ENCODE measurements at regions not wholly inside any gene's neighbourhood (a gene's known extent, or its start where the extent isn't known, plus 50 kb on each side); places are given as distances from the start of the nearest gene placed in this dataset.

DNA sequence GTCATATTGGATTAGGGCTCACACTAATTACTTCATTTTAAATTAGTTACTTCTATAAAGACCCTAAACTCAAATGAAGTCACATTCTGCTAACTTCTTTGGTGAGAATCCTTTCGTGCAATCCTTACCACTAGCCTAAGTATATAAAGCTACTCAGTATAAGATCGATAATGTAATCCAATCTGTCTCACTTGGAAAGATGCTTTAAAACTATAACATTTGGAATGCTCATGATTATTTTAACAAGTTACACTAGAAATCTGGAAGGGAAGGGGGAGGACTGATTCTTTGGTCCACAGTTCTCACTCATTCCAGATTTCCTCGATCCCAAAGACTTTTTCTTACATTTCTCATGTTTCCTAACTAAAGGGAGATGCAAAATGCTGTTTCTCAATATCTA is 336.4 kb upstream of the SLIT2 start:
- POLR2A ChIA-PET, result no interaction called here
- CTCF ChIA-PET, result no interaction called here

More for the DNA sequence above, 336.4 kb upstream of the SLIT2 start:
- BruUV-seq (replicated peaks), result no TSS peak
- Histone ChIP-seq H3K27ac (ENCODE audit: control insufficient read depth, insufficient read depth) (no peak overlapping the region), H3K9me3 (replicated peaks; ENCODE audit: control insufficient read depth, insufficient read depth, low read length) (no peaks in the 10 kb centered on the region), H3K36me3 (ENCODE audit: control insufficient read depth in 2 of 2, insufficient read depth in 2 of 2, low read length in 1 of 2) (no peaks in the 10 kb centered on the region), H4K20me1 (ENCODE audit: control insufficient read depth, insufficient read depth) (no peaks in the 10 kb centered on the region), H2AFZ (ENCODE audit: control insufficient read depth, low read depth, low read length) (no peak overlapping the region), H3K4me2 (ENCODE audit: control insufficient read depth, insufficient read depth) (no peak overlapping the region), H3K4me3 (no peak overlapping the region), H3K79me2 (ENCODE audit: control insufficient read depth, insufficient read depth, low read length) (no peaks in the 10 kb centered on the region), H3K9ac (ENCODE audit: control insufficient read depth, insufficient read depth, low read length) (no peak overlapping the region), H3K27me3 (replicated peaks in 1 of 2; ENCODE audit: control insufficient read depth in 2 of 2, insufficient read depth in 2 of 2, low read length in 1 of 2) (no peaks in the 10 kb centered on the region), H3K4me1 (ENCODE audit: control insufficient read depth, insufficient read depth, low read length) (no peaks in the 10 kb centered on the region)
- ATAC-seq (no peak), DNase-seq (ENCODE audit: low read depth, low spot score) (no peak), FAIRE-seq (no peak)
- ChIA-PET SMC1A (ENCODE audit: uncharacterized antibody, unreplicated experiment) (no interaction called here), RAD21 (ENCODE audit: unreplicated experiment) (no interaction called here)
- TF ChIP-seq, protein P1, sequence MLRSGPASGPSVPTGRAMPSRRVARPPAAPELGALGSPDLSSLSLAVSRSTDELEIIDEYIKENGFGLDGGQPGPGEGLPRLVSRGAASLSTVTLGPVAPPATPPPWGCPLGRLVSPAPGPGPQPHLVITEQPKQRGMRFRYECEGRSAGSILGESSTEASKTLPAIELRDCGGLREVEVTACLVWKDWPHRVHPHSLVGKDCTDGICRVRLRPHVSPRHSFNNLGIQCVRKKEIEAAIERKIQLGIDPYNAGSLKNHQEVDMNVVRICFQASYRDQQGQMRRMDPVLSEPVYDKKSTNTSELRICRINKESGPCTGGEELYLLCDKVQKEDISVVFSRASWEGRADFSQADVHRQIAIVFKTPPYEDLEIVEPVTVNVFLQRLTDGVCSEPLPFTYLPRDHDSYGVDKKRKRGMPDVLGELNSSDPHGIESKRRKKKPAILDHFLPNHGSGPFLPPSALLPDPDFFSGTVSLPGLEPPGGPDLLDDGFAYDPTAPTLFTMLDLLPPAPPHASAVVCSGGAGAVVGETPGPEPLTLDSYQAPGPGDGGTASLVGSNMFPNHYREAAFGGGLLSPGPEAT (IDR thresholded peaks at IDR 0.05; ENCODE audit: low read depth), result no peak
- TF ChIP-seq RBBP5 (conservative IDR thresholded peaks at IDR 0.05) (no peak), PAX5 (IDR thresholded peaks at IDR 0.05; ENCODE audit: borderline replicate concordance, low read depth, low read length) (no peak), TCF3 (IDR thresholded peaks at IDR 0.05; ENCODE audit: borderline replicate concordance, insufficient read depth, low read depth, low read length) (no peak), HCFC1 (IDR thresholded peaks at IDR 0.05; ENCODE audit: low read length) (no peak), SMAD1 (IDR thresholded peaks at IDR 0.05; ENCODE audit: low read depth, partially characterized antibody) (no peak), NRF1 (conservative IDR thresholded peaks at IDR 0.05; ENCODE audit: low read depth, low read length) (no peak), TAF1 (IDR thresholded peaks at IDR 0.05; ENCODE audit: borderline replicate concordance, low read depth, low read length) (no peak), RB1 (IDR thresholded peaks at IDR 0.05; ENCODE audit: borderline replicate concordance) (no peak), POLR2A (IDR thresholded peaks at IDR 0.05; ENCODE audit: low read depth, low read length) (no peak), PML (IDR thresholded peaks at IDR 0.05; ENCODE audit: low read length) (no peak), SRF (IDR thresholded peaks at IDR 0.05; ENCODE audit: low read depth in 2 of 2, low read length in 2 of 2) (no peak), GATAD2B (conservative IDR thresholded peaks at IDR 0.05; ENCODE audit: low read depth) (no peak), EGR1 (IDR thresholded peaks at IDR 0.05; ENCODE audit: borderline replicate concordance in 1 of 2, low read depth in 2 of 2, low read length in 2 of 2) (no peak), BRCA1 (IDR thresholded peaks at IDR 0.05; ENCODE audit: low read depth, low read length) (no peak)
- TF ChIP-seq, protein P2, sequence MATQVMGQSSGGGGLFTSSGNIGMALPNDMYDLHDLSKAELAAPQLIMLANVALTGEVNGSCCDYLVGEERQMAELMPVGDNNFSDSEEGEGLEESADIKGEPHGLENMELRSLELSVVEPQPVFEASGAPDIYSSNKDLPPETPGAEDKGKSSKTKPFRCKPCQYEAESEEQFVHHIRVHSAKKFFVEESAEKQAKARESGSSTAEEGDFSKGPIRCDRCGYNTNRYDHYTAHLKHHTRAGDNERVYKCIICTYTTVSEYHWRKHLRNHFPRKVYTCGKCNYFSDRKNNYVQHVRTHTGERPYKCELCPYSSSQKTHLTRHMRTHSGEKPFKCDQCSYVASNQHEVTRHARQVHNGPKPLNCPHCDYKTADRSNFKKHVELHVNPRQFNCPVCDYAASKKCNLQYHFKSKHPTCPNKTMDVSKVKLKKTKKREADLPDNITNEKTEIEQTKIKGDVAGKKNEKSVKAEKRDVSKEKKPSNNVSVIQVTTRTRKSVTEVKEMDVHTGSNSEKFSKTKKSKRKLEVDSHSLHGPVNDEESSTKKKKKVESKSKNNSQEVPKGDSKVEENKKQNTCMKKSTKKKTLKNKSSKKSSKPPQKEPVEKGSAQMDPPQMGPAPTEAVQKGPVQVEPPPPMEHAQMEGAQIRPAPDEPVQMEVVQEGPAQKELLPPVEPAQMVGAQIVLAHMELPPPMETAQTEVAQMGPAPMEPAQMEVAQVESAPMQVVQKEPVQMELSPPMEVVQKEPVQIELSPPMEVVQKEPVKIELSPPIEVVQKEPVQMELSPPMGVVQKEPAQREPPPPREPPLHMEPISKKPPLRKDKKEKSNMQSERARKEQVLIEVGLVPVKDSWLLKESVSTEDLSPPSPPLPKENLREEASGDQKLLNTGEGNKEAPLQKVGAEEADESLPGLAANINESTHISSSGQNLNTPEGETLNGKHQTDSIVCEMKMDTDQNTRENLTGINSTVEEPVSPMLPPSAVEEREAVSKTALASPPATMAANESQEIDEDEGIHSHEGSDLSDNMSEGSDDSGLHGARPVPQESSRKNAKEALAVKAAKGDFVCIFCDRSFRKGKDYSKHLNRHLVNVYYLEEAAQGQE (IDR thresholded peaks at IDR 0.05; ENCODE audit: low read depth, low read length), result no peak
- TF ChIP-seq, protein P3, sequence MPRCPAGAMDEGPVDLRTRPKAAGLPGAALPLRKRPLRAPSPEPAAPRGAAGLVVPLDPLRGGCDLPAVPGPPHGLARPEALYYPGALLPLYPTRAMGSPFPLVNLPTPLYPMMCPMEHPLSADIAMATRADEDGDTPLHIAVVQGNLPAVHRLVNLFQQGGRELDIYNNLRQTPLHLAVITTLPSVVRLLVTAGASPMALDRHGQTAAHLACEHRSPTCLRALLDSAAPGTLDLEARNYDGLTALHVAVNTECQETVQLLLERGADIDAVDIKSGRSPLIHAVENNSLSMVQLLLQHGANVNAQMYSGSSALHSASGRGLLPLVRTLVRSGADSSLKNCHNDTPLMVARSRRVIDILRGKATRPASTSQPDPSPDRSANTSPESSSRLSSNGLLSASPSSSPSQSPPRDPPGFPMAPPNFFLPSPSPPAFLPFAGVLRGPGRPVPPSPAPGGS (IDR thresholded peaks at IDR 0.05; ENCODE audit: borderline replicate concordance, insufficient read depth, low read depth, low read length, poor library complexity, severe bottlenecking), result no peak
- TF ChIP-seq, protein P4, sequence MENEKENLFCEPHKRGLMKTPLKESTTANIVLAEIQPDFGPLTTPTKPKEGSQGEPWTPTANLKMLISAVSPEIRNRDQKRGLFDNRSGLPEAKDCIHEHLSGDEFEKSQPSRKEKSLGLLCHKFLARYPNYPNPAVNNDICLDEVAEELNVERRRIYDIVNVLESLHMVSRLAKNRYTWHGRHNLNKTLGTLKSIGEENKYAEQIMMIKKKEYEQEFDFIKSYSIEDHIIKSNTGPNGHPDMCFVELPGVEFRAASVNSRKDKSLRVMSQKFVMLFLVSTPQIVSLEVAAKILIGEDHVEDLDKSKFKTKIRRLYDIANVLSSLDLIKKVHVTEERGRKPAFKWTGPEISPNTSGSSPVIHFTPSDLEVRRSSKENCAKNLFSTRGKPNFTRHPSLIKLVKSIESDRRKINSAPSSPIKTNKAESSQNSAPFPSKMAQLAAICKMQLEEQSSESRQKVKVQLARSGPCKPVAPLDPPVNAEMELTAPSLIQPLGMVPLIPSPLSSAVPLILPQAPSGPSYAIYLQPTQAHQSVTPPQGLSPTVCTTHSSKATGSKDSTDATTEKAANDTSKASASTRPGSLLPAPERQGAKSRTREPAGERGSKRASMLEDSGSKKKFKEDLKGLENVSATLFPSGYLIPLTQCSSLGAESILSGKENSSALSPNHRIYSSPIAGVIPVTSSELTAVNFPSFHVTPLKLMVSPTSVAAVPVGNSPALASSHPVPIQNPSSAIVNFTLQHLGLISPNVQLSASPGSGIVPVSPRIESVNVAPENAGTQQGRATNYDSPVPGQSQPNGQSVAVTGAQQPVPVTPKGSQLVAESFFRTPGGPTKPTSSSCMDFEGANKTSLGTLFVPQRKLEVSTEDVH (IDR thresholded peaks at IDR 0.05; ENCODE audit: low read depth, partially characterized antibody), result no peak
- WGBS (ENCODE audit: insufficient coverage, insufficient replicate concordance, low lambda C conversion rate, missing lambda C conversion rate), result 1% methylated on average over 3 of the region's 3 CpGs
- intact Hi-C loops (cut with micrococcal nuclease; ENCODE audit: unreplicated experiment), result no loop called here
- in situ Hi-C loops (cut with MboI), result no loop called here

All from GM12878 (cell line).